HepG2 (cell line): ENCODE measurements at regions not wholly inside any gene's neighbourhood (a gene's known extent, or its start where the extent isn't known, plus 50 kb on each side); places are given as distances from the start of the nearest gene placed in this dataset.

Experiments used
- ATAC-seq: fragments of 200-7000 bp; cut with Tn5 transposase; 3 replicates; pipeline ENCODE4 v1.9.1; 2020; ENCODE audit warnings: mild to moderate bottlenecking, moderate library complexity
- BruUV-seq: library from RNA; stranded (reverse); fragments of 400-500 nt; replicated peaks from 2 replicates; lab custom pipeline; 2021; lab: Mats Ljungman, UMichigan
- CTCF ChIA-PET: fragments of 300-600 bp; formaldehyde crosslinking; extraction: SDS; loops from one replicate; lab custom pipeline; 2021; ENCODE audit warnings: low total read pairs, inconsistent platforms, low intra/inter-chr PET ratio; lab: Yijun Ruan, JAX
- POLR2A ChIA-PET: fragments of 350-600 bp; sonication (Branson Sonifier 250); formaldehyde crosslinking; loops from one replicate; lab custom pipeline; 2020; ENCODE audit warnings: antibody characterized with exemption, inconsistent platforms; lab: Yijun Ruan, JAX
- DNase-seq: peaks from one replicate; pipeline ENCODE4 v3.0.0-alpha.2; 2015; ENCODE audit warnings: low spot score
- FAIRE-seq: peaks from 3 replicates; lab custom pipeline; 2011; peaks lifted over from hg19 to GRCh38; lab: Jason Lieb, UNC
- H2AFZ ChIP-seq: one replicate; pipeline ENCODE4 v1.6.1; 2011; ENCODE audit warnings: low read length, inconsistent platforms
- H3K27ac ChIP-seq: fragments of 300-600 bp; 3 replicates; pipeline ENCODE4 v1.8.0; 2011; ENCODE audit warnings: mixed run types, mild to moderate bottlenecking, mixed read lengths, low read length, inconsistent platforms; ENCODE audit not compliant: insufficient read depth; ENCODE audit errors: extremely low read length
- H3K27me3 ChIP-seq, 2 experiments: fragments of 200-600 bp in 1 of 2; 2 replicates in 1 of 2; 3 replicates in 1 of 2; pipeline versions ENCODE4 v1.6.0 to v1.8.0; 2011; ENCODE audit warnings: low read length in 2 of 2, mild to moderate bottlenecking in 2 of 2, moderate library complexity in 2 of 2, inconsistent platforms in 1 of 2; ENCODE audit not compliant: insufficient read depth in 2 of 2, control insufficient read depth in 1 of 2
- H3K36me3 ChIP-seq, 2 experiments: fragments of 200-600 bp in 1 of 2; replicated peaks in 1 of 2; 2 replicates in 1 of 2; 3 replicates in 1 of 2; pipeline versions ENCODE4 v1.5.1 to v1.8.0; 2011; ENCODE audit warnings: low read length in 2 of 2, inconsistent platforms in 1 of 2; ENCODE audit not compliant: insufficient read depth in 2 of 2, control insufficient read depth in 1 of 2
- H3K4me1 ChIP-seq: 2 replicates; pipeline ENCODE4 v1.5.1; 2012; ENCODE audit warnings: low read length, inconsistent platforms; ENCODE audit not compliant: insufficient read depth
- H3K4me2 ChIP-seq: 2 replicates; pipeline ENCODE4 v1.6.0; 2011; ENCODE audit warnings: low read depth, low read length, inconsistent platforms
- H3K4me3 ChIP-seq, 3 experiments: fragments of 200-600 bp in 1 of 3; sonication (generic), shearing (Covaris generic) in 1 of 3; replicated peaks in 1 of 3; 2 replicates each; pipeline ENCODE4 v1.5.1; 2011 to 2016; ENCODE audit warnings: low read length in 3 of 3, inconsistent platforms in 2 of 3, low read depth in 2 of 3, mild to moderate bottlenecking in 2 of 3, control low read depth in 1 of 3, mixed read lengths in 1 of 3; ENCODE audit not compliant: insufficient read depth in 1 of 3
- H3K79me2 ChIP-seq: one replicate; pipeline ENCODE4 v1.6.1; 2011; ENCODE audit warnings: low read length, inconsistent platforms; ENCODE audit not compliant: insufficient read depth
- H3K9ac ChIP-seq: 2 replicates; pipeline ENCODE4 v1.6.0; 2011; ENCODE audit warnings: mild to moderate bottlenecking, low read depth, low read length, inconsistent platforms; ENCODE audit not compliant: insufficient read depth
- H3K9me3 ChIP-seq: 2 replicates; pipeline ENCODE4 v1.5.1; 2012; ENCODE audit warnings: mild to moderate bottlenecking, low read length
- H4K20me1 ChIP-seq: 2 replicates; pipeline ENCODE4 v1.6.0; 2011; ENCODE audit warnings: inconsistent platforms, mild to moderate bottlenecking, low read length, moderate library complexity; ENCODE audit not compliant: insufficient read depth
- CHCHD3 ChIP-seq: sonication (generic); formaldehyde crosslinking; IDR thresholded peaks from 2 replicates; pipeline ENCODE4 v1.8.0; 2022; ENCODE audit warnings: mild to moderate bottlenecking, missing genetic modification reagents, moderate library complexity
- EEA1 ChIP-seq: sonication (generic); formaldehyde crosslinking; IDR thresholded peaks from 2 replicates; pipeline ENCODE4 v1.5.1; 2020; ENCODE audit warnings: mild to moderate bottlenecking, missing genetic modification reagents, borderline replicate concordance
- HNRNPLL ChIP-seq: fragments of 200-400 bp; formaldehyde crosslinking; IDR thresholded peaks from 2 replicates; pipeline ENCODE4 v1.6.1; 2017; ENCODE audit warnings: mild to moderate bottlenecking, low read depth, low read length; ENCODE audit not compliant: poor library complexity, severe bottlenecking
- PBX3 ChIP-seq: sonication (generic); formaldehyde crosslinking; IDR thresholded peaks from 2 replicates; pipeline ENCODE4 v1.8.1; 2023; ENCODE audit warnings: missing genetic modification reagents, inconsistent platforms, borderline replicate concordance
- PRDM4 ChIP-seq: sonication (generic); formaldehyde crosslinking; IDR thresholded peaks from 2 replicates; pipeline ENCODE4 v1.9.0; 2021; ENCODE audit warnings: missing genetic modification reagents, borderline replicate concordance
- TOPORS ChIP-seq: sonication (generic); formaldehyde crosslinking; IDR thresholded peaks from 2 replicates; pipeline ENCODE4 v1.8.0; 2023; ENCODE audit warnings: mild to moderate bottlenecking, missing genetic modification reagents
- YY1 ChIP-seq: IDR thresholded peaks from 2 replicates; pipeline ENCODE4 v1.6.1; 2011; ENCODE audit warnings: low read length, low read depth, moderate library complexity, mild to moderate bottlenecking; ENCODE audit not compliant: insufficient read depth, insufficient replicate concordance
- ZBTB4 ChIP-seq: sonication (generic); formaldehyde crosslinking; IDR thresholded peaks from 2 replicates; pipeline ENCODE4 v1.4.0; 2020; ENCODE audit warnings: missing genetic modification reagents, mild to moderate bottlenecking, borderline replicate concordance
- ZNF615 ChIP-seq: sonication (generic); formaldehyde crosslinking; IDR thresholded peaks from 2 replicates; pipeline ENCODE4 v1.5.0; 2020; ENCODE audit warnings: mild to moderate bottlenecking, missing genetic modification reagents, borderline replicate concordance
- WGBS: methylation state at CpG from one replicate; pipeline ENCODE4 v1.1.6; 2017; ENCODE audit warnings: low lambda C conversion rate; 5-methylcytosine and 5-hydroxymethylcytosine counted together
- in situ Hi-C: cut with HindIII; loops from 2 replicates; pipeline ENCODE4 v1.10.0; 2017; ENCODE audit warnings: low pct_unique_long_range_greater_than_20kb; ENCODE audit not compliant: extremely low pct_ligation_motif_present
- intact Hi-C: fragments of 100-400 bp; cut with micrococcal nuclease; formaldehyde crosslinking; loops from one replicate; pipeline ENCODE4 v1.10.0; 2022; ENCODE audit not compliant: unreplicated experiment

GRCh38 chr1:82875170-82875569, 1074.4 kb downstream of the ADGRL2 start:
- POLR2A ChIA-PET: no interaction called here
- intact Hi-C loops: no loop called here

More at GRCh38 chr1:82875170-82875569, 1074.4 kb downstream of the ADGRL2 start:
- CTCF ChIA-PET: no interaction called here
- ATAC-seq (no peak), FAIRE-seq (no peak), DNase-seq (no peak)
- Histone ChIP-seq H3K27me3 (no peaks in the 10 kb centered on the region), H3K9me3 (peaks cover 63% of the 10 kb centered on the region), H3K27ac (no peak overlapping the region), H3K4me2 (no peak overlapping the region), H3K9ac (no peak overlapping the region), H3K36me3 (no peaks in the 10 kb centered on the region), H3K79me2 (no peaks in the 10 kb centered on the region), H3K4me1 (no peaks in the 10 kb centered on the region), H3K4me3 (no peak overlapping the region), H2AFZ (no peak overlapping the region), H4K20me1 (no peaks in the 10 kb centered on the region)
- BruUV-seq: no TSS peak
- TF ChIP-seq ZBTB4 (CRISPR knock-in tag) (no peak), CHCHD3 (CRISPR knock-in tag) (no peak), YY1 (no peak), TOPORS (CRISPR knock-in tag) (no peak), ZNF615 (CRISPR knock-in tag) (no peak), EEA1 (CRISPR knock-in tag) (no peak), PRDM4 (CRISPR knock-in tag) (no peak), HNRNPLL (no peak), PBX3 (CRISPR knock-in tag) (no peak)
- in situ Hi-C loops: no loop called here
- WGBS: 0% methylated on average over 1 of the region's 1 CpG
